ENCODE measurements at regions not wholly inside any gene's neighbourhood (a gene's known extent, or its start where the extent isn't known, plus 50 kb on each side); places are given as distances from the start of the nearest gene placed in this dataset.

GRCh38 chr13:72435251-72435650 lies 292.2 kb downstream of the MZT1 start:
- TF ChIP-seq BHLHE40 (IDR thresholded peaks at IDR 0.05; ENCODE audit: borderline replicate concordance) (no peak), ZNF384 (IDR thresholded peaks at IDR 0.05) (no peak), SUZ12 (IDR thresholded peaks at IDR 0.05) (no peak), FOXK2 (IDR thresholded peaks at IDR 0.05) (no peak), HDGF (IDR thresholded peaks at IDR 0.05; ENCODE audit: borderline replicate concordance) (no peak), SP1 (IDR thresholded peaks at IDR 0.05) (no peak), TARDBP (IDR thresholded peaks at IDR 0.05) (no peak)
